A204.1 (cell line): ENCODE measurements at regions not wholly inside any gene's neighbourhood (a gene's known extent, or its start where the extent isn't known, plus 50 kb on each side); places are given as distances from the start of the nearest gene placed in this dataset.

Experiments used
- FAIRE-seq: peaks from 2 replicates; lab custom pipeline; 2012; peaks lifted over from hg19 to GRCh38; lab: Jason Lieb, UNC

DNA sequence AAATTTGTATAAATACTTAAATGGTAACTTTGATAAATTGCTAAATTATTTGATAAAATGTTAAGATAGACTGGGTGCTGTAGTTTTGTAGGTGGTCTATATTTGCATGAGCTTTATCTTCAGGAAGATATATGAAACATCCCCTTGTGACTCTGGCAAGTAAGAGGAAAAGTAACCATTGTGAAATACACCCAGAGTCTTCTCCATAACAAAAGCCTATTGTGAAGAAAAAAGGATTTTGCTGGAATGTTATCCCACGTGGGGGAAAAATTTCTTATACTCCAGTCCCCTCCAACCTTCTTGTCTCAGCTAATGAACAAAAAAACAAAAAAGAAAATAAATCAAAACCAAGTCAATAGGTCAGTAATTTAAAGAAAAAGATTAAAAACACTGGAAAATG is 600.7 kb downstream of the HDGFL1 start:
- no peak for FAIRE-seq

DNA sequence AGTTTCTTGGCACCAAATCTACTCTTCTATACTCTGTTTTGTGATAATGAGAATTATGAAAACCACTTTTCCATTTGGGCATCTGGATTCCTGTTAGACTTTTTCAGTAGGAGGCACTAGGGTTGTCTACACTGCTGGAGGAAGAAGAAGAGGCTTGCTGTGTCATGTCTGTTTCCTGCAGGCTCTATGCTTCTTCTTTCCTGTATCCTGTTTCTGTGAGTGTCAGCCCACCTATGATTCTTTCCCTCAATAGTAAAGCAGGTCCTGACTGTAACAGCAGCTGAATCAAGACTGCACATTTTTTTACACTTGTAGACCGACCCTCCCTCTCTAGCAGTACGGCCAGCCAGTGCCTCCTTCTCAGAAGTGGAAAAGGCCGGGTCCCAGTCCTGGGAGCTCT is 603.9 kb downstream of the HDGFL1 start:
- no peak for FAIRE-seq

DNA sequence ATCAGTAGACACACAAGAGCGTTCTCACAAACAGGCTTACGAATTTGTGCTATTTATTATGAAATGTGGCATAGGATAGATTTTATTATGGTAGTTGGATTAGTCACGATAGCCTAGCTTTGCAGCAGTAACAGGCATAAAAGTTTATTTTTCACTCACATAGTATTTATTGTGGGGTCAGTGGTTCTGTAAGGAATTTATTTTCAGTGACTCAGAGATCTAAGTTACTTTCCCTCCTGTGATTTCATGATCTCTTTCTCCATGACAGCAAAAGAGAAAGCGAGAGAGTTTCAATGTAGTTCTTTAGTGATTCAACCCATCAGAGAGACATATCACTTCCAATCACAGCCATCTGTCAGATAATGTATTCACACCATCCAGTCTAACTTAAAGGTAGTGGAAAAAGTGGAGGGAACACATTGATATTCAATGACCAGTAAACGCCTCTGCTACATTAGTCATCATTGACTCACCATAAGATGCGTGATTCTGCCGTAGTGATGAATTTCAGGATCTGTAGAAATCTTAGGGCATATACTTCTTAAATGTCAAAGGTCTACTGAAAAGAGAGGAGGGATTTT is 605.5 kb downstream of the HDGFL1 start:
- FAIRE-seq, result no peak

DNA sequence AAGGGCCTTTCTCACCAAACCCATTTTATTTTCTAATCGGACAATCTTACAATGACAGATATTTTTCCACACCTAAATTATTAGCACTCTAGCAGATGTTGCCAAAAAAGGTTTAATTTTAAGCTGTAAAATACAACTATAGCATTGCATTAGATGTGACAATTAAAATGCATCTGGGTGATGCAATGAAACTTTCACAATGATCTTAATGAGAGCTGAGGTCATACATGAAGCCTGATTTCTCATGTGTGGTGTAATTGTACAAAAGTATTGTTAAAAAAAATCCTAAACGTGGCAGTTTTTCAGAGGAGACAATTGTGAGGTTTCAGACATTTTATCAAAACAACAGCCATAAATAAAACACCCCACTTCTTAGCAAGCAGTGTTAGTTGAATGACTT is 606.0 kb downstream of the HDGFL1 start:
- FAIRE-seq, result no peak

DNA sequence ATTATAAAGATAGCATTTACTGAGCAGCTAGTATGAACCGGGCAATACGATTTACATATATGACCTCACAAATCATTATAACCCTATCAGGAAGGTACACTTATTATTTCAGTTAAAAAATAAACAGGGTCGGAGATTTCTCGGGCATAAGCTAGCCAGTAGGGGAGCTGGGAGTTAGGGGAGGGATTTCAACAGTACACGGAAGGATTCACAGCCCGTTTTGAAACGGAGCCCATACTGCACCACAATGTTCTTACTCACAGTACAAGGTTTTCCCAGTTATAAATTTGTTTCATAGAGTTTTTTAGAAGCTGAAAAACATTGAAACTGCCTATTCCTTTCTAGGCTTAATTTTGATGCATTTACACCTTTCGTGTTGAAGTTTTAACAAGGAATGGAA is 607.1 kb downstream of the HDGFL1 start:
- no peak for FAIRE-seq

DNA sequence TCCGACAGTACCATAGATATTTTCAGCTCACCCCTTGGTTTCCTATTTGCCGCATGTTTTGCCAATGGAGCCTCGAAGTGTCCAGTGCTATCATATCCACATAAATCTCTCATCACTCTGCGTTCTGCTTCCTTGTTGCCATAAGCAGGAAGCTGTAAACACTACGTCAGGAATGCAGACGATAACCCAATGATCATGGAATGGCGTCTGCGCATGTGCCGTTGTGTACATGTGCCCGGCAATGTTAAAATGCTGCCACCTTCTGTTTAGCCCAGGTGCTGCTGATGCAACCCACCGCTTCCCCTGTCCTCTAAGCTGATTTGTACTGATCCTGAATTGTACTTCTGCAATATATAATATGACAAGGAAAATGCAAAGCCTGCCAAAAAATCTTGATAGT is 607.5 kb downstream of the HDGFL1 start:
- no peak for FAIRE-seq

DNA sequence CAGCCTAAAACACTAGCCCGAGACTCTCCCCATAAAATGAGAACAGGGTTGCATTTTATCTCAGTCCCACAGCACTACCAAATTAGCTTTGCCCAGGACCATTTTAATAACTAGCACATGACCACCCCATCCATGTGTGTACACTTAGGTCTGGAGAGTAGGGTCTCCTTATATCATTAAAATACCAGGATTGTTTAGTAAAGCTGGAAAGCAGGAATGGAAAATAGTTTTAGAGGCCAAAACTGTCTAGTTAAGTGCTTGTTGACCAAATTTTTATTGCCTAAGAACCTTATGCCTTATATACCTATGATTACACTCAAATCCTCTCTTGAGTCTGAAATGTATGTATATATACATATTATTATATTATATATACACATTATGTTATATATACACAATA is 608.4 kb downstream of the HDGFL1 start:
- no peak for FAIRE-seq

DNA sequence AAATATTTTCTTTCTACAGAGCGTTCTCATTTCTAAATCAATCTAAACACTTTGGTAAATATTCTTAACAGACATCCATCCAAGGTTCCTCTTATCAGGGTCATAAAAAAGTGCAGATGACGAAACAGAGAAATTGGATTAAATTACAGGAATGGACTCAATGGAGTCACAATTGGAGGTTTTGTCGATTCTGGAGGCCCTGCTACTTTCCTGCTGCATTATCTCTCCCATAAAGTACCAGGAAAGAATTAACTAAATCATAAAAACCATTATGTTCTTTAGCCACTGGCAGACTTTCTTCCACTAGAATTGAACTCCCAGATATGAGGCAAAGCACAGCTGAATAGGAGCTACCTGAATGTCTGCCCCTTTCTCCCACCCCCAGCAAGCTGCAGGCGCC is 610.6 kb downstream of the HDGFL1 start:
- FAIRE-seq, result no peak

DNA sequence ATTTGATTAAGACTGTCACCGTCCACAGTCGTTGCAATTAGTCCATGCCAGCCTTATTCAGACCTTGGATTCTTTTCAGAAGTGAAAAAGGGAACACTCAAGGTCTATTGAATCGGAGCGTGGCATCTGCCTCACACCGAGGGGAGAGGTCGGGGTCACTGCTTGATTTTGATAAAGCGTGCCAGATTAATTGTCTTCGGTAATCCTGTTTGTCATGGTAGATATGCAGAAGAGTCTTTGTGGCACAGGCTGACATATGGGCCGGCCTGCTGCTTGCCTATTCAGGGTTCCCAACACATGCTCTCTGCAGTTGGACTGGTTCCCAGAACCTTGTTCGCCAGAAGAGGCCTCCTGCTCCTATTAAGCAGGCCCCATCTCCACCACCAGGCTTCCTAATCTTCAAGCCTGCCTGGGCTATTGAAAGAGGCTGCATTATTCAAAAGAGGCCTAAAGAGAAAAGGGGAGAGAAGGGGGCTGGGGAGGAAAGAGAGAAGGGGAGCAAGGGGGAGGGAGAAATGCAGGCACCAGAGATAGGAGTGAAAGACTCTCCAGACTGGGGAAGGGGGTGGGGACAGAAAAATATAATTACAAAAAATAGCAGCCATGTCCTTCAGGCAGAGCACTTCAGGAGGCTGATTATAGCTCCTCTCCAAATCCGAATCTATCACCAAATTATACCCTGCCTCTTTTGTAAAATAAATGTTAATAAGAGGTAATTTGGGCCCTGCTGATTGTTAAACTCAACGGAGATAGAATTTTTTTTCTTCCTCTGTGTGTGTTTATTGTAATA is 611.3 kb downstream of the HDGFL1 start:
- FAIRE-seq, result no peak

DNA sequence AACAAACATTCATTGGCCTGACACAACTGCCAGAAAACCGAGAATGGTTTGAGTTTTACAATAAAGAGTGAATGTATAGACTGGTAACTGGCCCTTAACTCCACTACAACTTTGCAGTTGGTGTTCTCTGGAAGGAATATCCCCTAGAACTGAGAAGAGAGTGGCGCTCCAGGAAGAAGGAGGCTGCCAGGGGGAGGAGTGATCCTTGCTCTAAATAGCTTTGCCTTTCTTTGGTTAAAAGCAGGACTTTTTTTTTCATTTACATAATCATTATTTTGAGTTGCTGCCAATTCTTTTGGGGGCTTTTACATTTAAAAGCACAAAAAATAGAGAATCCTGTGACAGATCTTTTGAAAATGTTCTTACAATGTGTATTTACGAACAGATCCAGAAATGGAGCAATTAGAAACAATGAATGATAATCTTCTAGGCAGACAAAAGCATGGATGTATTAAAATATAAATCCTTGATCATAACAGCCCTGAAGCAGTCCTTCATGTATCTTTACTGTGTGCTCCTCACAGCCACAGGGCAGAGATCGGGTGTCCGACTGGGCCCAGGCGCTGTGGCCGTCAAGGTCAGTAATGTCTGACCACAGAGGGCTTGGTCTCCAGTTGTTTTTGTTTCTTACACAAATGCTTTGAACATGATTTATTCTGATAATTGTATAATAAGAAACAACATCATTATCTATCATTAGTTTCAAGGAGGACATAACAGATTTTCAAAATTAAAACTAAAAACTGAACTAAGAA is 612.2 kb downstream of the HDGFL1 start:
- FAIRE-seq, result no peak

DNA sequence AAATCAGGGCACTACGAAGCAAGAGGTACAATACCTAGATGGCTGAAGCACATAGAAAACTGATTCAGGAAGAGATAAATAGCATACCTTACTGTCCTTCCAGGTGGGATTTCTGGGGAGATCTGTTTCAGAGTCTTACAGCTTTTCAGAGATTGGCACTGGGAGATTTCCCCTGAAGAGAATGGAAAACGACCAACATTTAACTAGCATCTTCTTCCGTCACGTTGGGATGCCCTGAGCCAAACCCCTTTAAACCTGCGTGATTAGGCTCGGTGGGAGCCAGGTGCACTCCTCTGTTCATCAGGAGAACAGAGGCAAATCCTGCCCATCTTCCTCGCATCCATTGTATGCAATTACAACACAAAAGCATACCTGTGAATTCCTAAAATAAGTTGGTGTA is 614.5 kb downstream of the HDGFL1 start:
- no peak for FAIRE-seq

DNA sequence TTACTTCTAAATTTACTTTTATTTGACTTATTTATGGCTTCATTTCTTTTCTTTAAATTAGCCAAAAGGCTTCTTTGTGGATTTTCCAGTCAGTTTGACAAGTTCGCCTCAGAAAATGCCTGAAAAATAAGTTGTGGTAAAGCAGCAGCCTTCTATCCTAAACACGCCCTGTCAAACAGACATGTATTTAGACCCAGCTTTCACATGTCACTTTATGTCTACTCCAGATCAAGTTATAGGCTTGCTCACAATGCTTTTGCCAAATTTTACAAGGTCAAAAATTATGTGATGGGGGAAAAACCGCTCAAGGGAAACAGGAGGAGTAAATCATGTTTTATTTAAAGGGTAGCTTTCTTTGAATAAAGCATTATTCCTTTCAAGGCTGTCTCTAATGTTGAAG is 615.0 kb downstream of the HDGFL1 start:
- FAIRE-seq, result no peak

DNA sequence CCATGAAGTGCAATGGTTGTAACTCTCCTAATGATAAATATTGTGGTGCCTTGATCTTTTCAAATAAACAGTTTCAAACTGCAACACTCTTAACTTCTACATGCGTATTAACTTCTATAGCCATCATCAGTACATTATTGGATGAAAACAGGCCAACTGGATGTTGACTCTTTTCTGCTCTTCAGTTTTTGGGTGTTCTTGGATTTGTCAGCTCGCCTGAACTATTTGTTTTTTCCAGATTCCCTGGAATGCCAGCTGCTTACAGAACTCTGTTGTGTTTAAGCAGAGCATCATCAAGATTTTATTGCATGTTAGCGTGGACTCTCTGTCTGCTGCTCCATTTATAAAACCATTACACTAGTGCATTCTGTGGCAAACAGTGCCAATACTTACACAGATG is 626.1 kb downstream of the HDGFL1 start:
- FAIRE-seq, result no peak

DNA sequence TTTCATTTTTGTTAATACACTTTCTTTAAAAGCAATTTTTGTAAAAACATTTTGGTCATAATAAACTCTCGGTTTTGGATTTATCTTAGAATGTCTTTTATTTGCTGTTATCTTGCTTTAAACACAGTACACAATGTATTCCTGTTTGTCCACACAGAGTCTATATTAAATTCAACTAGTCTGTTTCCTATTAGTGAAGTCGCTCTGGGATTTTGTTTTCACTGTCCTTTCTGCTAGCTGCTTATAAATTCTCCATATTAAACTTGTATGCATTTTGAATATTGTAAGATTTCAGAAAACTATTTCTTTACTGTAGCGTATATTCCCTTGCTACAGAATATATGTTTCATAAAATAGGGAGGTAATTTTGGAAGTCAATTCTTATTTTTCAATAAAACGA is 630.2 kb downstream of the HDGFL1 start:
- no peak for FAIRE-seq

DNA sequence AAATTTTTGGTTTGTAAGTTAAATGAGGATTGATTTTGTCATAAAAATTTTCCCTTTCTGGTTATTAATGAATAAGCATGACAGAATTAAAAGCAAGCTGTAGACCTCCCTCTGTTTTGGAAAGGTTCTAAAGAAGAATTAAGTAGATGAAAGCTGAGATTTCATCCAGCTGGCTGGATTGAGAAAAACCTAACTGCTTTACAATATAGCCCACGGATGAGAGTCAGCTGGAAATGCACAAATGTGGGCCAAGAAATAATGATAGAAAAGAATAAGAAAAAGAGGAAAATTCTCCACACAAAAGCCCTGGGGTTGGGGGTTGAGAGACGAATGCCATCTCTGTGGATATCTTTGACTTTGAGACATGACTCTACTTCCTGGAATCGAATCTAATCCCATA is 631.6 kb downstream of the HDGFL1 start:
- FAIRE-seq, result no peak

DNA sequence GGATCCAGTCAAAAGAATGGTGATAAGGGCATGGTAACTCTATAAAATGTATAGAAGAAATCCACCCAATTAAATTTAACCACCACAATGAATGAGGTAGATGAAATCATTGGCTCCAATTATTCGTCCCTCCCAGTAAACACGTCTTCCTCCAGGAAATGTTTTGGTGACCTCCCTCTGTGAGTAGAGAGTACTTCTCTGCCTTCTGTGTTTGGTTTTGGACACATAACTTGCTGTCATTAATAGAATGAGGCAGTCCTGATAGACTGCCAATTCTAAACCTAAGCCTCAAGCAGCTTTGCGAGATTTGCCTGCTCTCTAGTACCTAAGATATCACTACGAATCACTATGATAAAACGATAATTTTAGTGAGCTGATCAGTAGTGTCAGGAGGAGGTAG is 632.8 kb downstream of the HDGFL1 start:
- no peak for FAIRE-seq

DNA sequence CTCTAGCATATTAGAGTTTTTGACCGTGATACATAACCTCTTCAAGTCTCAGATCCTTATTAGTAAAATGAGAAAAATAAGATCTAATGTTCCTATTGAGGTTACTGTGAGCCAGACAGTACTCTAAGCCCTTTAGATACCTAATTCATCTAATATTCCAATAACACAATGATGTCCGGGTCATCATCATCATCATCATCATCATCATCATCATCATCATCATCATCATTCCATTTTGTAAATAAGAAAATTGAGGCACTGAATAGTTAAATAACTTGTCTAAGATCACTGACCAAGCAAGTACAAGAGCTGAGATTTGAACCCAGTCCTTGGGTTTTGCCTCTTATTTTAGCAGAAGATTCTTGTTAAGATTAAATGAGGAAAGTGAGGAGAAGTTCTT is 643.0 kb downstream of the HDGFL1 start:
- FAIRE-seq, result no peak

DNA sequence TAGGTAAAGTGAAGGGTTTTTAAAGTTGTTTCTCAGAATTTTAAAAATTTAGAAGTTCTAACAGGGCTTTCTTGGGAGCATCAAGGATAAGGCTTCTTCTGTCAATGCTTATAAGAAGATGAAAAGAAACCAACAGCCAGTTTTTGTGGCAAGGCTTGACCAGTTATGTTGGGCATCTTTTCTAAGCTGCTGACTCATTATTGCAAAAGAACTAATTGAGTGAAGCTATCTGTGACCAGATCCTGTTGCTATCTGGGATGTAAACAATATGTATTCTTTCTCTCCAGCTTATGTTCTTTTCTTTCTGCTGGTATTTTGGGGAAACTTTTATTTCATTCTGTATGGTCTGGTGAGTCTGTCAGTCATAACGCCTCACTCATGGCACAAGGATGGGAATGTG is 643.8 kb downstream of the HDGFL1 start:
- FAIRE-seq, result no peak

DNA sequence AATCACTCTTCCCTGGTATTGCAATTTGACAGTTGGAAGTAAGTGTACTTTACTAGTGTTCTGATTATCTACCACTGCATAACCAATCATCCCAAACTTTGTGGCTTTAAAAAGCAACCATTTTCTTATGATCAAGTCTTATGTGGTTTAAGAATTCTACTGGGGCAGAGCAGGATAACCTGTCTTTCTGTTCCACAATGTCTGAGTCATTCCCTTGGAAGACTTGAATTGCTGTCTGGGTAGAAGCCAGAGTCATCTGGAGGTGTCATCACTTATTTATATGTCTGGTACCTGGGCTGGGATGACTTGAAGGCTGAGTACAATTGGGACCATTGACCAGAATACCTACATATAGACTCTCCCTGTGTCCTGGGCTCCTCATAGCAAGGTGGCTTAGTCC is 644.3 kb downstream of the HDGFL1 start:
- FAIRE-seq, result no peak

DNA sequence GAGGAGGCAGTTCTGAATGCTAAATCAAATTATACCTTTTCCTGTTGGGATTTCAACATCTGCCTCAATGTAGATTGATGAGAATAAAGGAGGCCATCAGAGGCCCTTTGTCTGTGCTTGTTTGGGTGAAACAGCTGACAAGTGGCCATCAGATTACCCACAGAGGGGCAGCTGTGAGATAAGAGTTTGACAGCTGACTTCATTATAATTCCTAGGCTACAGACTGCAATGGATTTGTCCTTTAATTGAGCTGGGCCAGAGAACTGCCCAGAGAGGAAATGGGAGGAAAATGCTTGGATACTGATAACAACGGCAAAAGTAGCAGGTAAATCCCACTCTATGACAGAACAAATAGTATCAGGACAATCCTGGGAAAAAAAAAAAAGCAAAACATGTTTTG is 649.4 kb downstream of the HDGFL1 start:
- FAIRE-seq, result no peak

DNA sequence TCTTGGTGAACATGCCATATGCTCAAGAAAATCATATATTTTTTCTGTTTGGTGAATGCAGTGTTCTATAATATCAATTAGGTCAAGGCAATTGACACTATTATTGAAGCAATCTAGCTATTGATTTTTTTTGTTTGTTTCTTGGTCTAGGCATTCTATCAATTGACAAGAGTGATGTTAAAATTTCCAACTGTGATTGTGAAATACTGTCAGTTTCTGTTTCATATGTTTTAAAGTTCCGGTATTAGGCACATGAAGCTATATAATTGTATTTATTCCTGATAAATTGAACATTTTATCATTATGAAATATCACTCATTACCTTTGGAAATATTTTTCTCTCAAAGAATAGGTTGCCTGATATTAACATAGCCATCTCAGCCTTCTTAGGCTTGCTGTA is 653.4 kb downstream of the HDGFL1 start:
- FAIRE-seq, result no peak

DNA sequence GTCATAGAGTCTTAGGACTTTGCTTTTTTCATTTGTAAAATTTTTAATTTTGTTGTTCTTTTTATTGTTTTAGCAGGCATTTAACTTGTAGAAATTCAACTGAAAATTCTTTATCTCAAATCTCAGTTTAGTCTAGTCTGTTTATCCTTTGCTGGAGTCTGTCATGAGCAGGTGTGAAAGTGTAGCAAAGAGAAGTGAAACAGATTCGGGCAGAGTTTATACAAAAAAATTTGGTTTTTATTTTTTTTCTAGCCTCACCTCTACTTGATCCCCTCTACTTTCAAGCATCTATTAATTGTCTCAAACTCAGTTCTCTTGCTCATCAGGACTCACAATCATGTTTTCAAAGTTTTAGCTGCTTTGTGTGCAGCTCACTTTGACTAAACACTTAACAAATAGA is 655.2 kb downstream of the HDGFL1 start:
- no peak for FAIRE-seq

DNA sequence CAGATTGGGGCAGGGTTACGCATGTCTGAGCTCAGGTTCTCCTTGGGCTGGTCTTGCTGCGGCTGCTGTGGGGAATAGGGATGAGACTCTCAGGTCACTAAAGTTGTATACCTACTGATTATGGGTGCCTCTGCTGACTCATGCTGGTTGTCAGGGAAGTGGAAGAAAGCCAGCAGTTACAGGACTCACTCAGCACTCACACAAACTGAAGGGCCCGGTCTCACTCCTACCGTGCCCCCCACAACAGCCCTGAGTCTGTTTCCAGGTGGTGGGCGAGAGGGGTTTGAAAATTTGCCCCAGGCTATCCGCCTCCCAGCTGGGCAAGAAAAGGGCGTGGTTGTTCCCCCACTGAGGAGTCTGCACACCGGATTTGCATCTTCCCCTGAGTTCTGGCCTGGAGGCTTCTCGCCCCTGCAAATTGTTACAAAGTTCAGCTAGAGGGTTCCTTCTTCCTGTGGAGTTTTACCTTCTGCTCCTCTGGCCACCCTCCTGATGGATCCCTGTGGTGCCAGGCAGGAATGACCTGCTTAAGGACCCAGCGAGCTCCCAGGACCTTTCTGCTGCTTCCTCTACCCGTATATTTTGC is 659.2 kb downstream of the HDGFL1 start:
- FAIRE-seq, result no peak
